ENCODE measurements at regions not wholly inside any gene's neighbourhood (a gene's known extent, or its start where the extent isn't known, plus 50 kb on each side); places are given as distances from the start of the nearest gene placed in this dataset.

GRCh38 chr16:74034200-74034599 is 262.4 kb upstream of the PSMD7 start:
- TF ChIP-seq ZFP3 (CRISPR knock-in tag; IDR thresholded peaks at IDR 0.05): no peak
- no peak for TF ChIP-seq RARB (CRISPR knock-in tag; IDR thresholded peaks at IDR 0.05)
- no peak for TF ChIP-seq GLIS3 (CRISPR knock-in tag; IDR thresholded peaks at IDR 0.05)
- no peak for TF ChIP-seq TCF4 (CRISPR knock-in tag; IDR thresholded peaks at IDR 0.05; ENCODE audit: borderline replicate concordance)

Data from SK-N-SH treated with all-trans-retinoic acid at 6 μM for 48 hours (cell line).